Osteoblast (primary cell): ENCODE measurements at regions not wholly inside any gene's neighbourhood (a gene's known extent, or its start where the extent isn't known, plus 50 kb on each side); places are given as distances from the start of the nearest gene placed in this dataset.

Source experiments
- DNase-seq: peaks from one replicate; pipeline ENCODE4 v3.0.0; 2011; ENCODE audit warnings: low spot score, mixed read lengths; ENCODE audit not compliant: insufficient read length; ENCODE audit errors: missing footprints
- H2AFZ ChIP-seq: 2 replicates; pipeline ENCODE4 v1.6.0; 2011; ENCODE audit warnings: mild to moderate bottlenecking, low read length
- H3K27ac ChIP-seq: 2 replicates; pipeline ENCODE4 v1.5.1; 2011; ENCODE audit warnings: mild to moderate bottlenecking, low read depth, low read length, moderate library complexity
- H3K27me3 ChIP-seq: 2 replicates; pipeline ENCODE4 v1.6.0; 2012; ENCODE audit warnings: mild to moderate bottlenecking, control low read depth, inconsistent platforms, low read length, moderate library complexity; ENCODE audit not compliant: insufficient read depth
- H3K36me3 ChIP-seq: 2 replicates; pipeline ENCODE4 v1.5.1; 2011; ENCODE audit warnings: mild to moderate bottlenecking, low read length, control low read depth, moderate library complexity; ENCODE audit not compliant: insufficient read depth
- H3K4me1 ChIP-seq: 2 replicates; pipeline ENCODE4 v1.5.1; 2011; ENCODE audit warnings: mild to moderate bottlenecking, low read length, control low read depth, moderate library complexity; ENCODE audit not compliant: insufficient read depth
- H3K4me2 ChIP-seq: 2 replicates; pipeline ENCODE4 v1.6.0; 2011; ENCODE audit warnings: mild to moderate bottlenecking, low read length; ENCODE audit not compliant: insufficient read depth
- H3K4me3 ChIP-seq: fragments of 200-600 bp; sonication (generic); 3 replicates; pipeline ENCODE4 v1.5.1; 2012; ENCODE audit warnings: mild to moderate bottlenecking, low read length, inconsistent platforms; ENCODE audit not compliant: insufficient read depth
- H3K79me2 ChIP-seq: 2 replicates; pipeline ENCODE4 v1.6.0; 2012; ENCODE audit warnings: mild to moderate bottlenecking, low read length, control low read depth, inconsistent platforms; ENCODE audit not compliant: insufficient read depth
- H3K9me3 ChIP-seq: 2 replicates; pipeline ENCODE4 v1.5.1; 2011; ENCODE audit warnings: low read depth, low read length, control low read depth
- H4K20me1 ChIP-seq: 2 replicates; pipeline ENCODE4 v1.6.0; 2012; ENCODE audit warnings: mild to moderate bottlenecking, low read length, control low read depth; ENCODE audit not compliant: insufficient read depth
- TF ChIP-seq, protein P1 (sequence below): IDR thresholded peaks from 2 replicates; pipeline ENCODE4 v1.5.1; 2011; ENCODE audit warnings: mild to moderate bottlenecking, low read depth, low read length, moderate library complexity; ENCODE audit errors: extremely low read depth

DNA sequence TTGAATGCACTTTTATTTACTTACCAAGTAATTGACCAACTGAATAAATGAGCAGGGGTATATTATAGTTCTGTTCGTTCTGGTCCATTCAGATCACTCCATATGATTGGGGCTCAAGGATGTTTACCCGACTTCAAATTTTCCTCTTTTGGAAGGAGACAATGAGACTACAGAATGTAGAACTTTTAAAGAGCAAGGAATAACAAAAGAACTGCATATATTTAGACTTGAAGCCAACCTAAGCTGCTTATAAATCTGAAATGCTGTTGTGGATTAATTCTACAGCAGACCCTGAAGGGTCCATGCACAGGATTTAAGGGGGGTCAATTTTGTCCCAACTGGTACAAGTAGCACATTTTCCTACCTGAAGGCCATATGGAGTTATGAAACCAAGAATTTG, 610.8 kb downstream of the RAB28 start:
- no peak for DNase-seq
- TF ChIP-seq, protein P1, sequence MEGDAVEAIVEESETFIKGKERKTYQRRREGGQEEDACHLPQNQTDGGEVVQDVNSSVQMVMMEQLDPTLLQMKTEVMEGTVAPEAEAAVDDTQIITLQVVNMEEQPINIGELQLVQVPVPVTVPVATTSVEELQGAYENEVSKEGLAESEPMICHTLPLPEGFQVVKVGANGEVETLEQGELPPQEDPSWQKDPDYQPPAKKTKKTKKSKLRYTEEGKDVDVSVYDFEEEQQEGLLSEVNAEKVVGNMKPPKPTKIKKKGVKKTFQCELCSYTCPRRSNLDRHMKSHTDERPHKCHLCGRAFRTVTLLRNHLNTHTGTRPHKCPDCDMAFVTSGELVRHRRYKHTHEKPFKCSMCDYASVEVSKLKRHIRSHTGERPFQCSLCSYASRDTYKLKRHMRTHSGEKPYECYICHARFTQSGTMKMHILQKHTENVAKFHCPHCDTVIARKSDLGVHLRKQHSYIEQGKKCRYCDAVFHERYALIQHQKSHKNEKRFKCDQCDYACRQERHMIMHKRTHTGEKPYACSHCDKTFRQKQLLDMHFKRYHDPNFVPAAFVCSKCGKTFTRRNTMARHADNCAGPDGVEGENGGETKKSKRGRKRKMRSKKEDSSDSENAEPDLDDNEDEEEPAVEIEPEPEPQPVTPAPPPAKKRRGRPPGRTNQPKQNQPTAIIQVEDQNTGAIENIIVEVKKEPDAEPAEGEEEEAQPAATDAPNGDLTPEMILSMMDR: no peak
- H3K27ac ChIP-seq: no peak overlapping the region
- no peaks in the 10 kb centered on the region for H3K9me3 ChIP-seq
- no peaks in the 10 kb centered on the region for H4K20me1 ChIP-seq
- H3K4me2 ChIP-seq: no peak overlapping the region
- no peaks in the 10 kb centered on the region for H3K36me3 ChIP-seq
- no peak overlapping the region for H2AFZ ChIP-seq
- no peaks in the 10 kb centered on the region for H3K79me2 ChIP-seq
- H3K4me1 ChIP-seq: no peaks in the 10 kb centered on the region
- no peaks in the 10 kb centered on the region for H3K27me3 ChIP-seq
- H3K4me3 ChIP-seq: no peak overlapping the region

DNA sequence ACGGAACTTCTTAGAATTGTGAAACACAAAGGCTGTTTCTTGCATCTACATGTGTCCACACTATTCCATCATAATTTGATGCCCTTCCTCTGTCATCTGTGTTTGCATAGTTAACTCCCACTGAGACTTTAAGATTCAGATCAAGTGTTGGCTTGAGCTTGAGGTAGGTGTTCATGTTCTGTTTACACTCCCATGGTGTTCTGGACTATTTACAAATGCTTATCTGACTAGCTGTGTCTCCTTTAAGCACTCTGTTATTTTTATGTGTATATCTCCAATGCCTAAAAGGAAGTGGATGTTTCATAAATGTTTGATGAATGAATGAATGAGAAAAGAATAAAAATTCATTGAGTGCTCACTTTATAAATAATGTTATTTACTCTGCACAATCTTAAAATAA, 622.7 kb downstream of the RAB28 start:
- H3K9me3 ChIP-seq: no peaks in the 10 kb centered on the region
- no peak for DNase-seq
- no peak overlapping the region for H2AFZ ChIP-seq
- no peaks in the 10 kb centered on the region for H3K27me3 ChIP-seq
- no peaks in the 10 kb centered on the region for H4K20me1 ChIP-seq
- no peak overlapping the region for H3K27ac ChIP-seq
- H3K4me1 ChIP-seq: no peaks in the 10 kb centered on the region
- TF ChIP-seq, protein P1: no peak
- H3K4me2 ChIP-seq: no peak overlapping the region
- no peaks in the 10 kb centered on the region for H3K36me3 ChIP-seq
- H3K4me3 ChIP-seq: no peak overlapping the region
- H3K79me2 ChIP-seq: no peaks in the 10 kb centered on the region

DNA sequence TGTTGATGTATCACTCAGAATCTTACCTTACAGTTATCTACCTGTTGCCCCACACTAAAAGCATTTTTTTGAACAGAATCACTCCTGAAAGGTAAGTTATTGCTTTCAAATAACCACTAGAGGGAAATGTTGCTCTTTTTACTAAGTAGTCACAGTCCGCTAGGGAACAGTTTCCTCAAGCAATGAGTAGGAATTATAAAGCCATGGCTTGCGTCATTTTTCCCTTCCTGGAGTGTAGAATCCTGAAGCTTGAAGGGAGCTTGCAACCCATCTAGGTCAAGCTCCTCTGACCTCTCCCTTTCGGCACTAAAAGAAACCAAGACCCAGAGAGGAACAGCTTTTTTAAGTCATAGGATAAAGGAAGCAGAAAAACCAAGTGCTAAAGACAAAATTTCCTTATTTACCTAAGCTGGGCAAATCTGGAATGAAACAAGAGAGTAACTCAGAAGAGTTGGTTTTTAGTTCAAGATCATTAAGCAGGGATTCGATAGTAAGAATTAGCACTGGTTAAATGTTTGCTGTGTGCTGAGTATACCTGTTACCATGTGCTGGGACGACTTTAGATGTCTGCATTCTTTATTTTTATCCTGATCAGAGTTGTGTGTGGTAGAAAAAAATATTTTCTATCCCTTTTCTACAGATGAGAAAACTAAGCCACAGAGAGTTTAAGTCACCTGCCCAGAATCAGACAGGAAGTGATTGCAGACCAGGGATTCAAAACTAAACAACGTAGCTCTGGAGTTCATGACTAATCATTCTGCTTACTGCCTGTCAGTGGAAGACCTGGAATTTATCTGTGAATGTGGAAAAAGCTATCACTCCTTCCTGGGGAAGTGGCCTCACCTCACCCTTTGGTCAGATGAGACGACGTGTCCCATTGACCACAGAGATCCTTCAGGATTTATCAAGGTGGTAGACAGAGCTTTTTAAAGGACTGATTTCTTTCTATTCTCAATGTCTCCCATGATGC, 631.5 kb downstream of the RAB28 start:
- H3K27me3 ChIP-seq: no peaks in the 10 kb centered on the region
- no peaks in the 10 kb centered on the region for H3K79me2 ChIP-seq
- H3K36me3 ChIP-seq: no peaks in the 10 kb centered on the region
- no peak for DNase-seq
- no peak overlapping the region for H3K4me2 ChIP-seq
- no peaks in the 10 kb centered on the region for H3K9me3 ChIP-seq
- H3K27ac ChIP-seq: no peak overlapping the region
- no peak overlapping the region for H3K4me3 ChIP-seq
- TF ChIP-seq, protein P1: peak; percentile 57
- H2AFZ ChIP-seq: no peak overlapping the region
- no peaks in the 10 kb centered on the region for H4K20me1 ChIP-seq
- H3K4me1 ChIP-seq: no peaks in the 10 kb centered on the region

DNA sequence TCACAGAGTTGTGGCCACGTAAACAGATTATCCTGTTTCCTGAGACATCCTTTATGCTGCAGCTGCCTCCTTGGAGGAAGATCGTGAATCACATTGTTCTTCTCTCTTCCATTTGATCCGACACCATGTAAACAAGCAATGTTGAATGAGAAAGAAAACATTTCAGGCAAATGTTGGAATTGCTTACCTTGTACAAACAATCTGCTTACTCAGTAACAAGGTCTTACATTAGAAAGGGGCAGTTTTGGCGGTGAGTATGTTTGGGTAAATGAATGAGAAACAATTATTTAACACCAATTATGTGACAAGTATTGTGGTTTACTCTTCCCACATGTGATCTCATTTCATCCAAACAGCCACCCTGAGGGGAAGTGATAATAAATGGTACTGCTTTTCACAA, 637.8 kb downstream of the RAB28 start:
- Histone ChIP-seq H3K27me3 (no peaks in the 10 kb centered on the region), H3K36me3 (no peaks in the 10 kb centered on the region), H3K4me2 (no peak overlapping the region), H3K79me2 (no peaks in the 10 kb centered on the region), H3K4me1 (no peaks in the 10 kb centered on the region), H2AFZ (no peak overlapping the region), H3K4me3 (no peak overlapping the region), H3K9me3 (no peaks in the 10 kb centered on the region), H4K20me1 (no peaks in the 10 kb centered on the region), H3K27ac (no peak overlapping the region)
- DNase-seq: peak; percentile 25
- TF ChIP-seq, protein P1: no peak
